H1 (cell line): ENCODE measurements at regions not wholly inside any gene's neighbourhood (a gene's known extent, or its start where the extent isn't known, plus 50 kb on each side); places are given as distances from the start of the nearest gene placed in this dataset.

Experiments used
- TBP ChIP-seq: IDR thresholded peaks from 2 replicates; pipeline ENCODE4 v1.6.1; 2011; ENCODE audit warnings: low read depth, low read length, improper control_type of control experiment
- TEAD4 ChIP-seq: IDR thresholded peaks from 2 replicates; pipeline ENCODE4 v1.6.1; 2012; ENCODE audit warnings: low read depth, low read length, inconsistent platforms, mixed read lengths
- TF ChIP-seq, protein P1 (sequence below): IDR thresholded peaks from 2 replicates; pipeline ENCODE4 v1.6.1; 2012; ENCODE audit warnings: inconsistent platforms

DNA sequence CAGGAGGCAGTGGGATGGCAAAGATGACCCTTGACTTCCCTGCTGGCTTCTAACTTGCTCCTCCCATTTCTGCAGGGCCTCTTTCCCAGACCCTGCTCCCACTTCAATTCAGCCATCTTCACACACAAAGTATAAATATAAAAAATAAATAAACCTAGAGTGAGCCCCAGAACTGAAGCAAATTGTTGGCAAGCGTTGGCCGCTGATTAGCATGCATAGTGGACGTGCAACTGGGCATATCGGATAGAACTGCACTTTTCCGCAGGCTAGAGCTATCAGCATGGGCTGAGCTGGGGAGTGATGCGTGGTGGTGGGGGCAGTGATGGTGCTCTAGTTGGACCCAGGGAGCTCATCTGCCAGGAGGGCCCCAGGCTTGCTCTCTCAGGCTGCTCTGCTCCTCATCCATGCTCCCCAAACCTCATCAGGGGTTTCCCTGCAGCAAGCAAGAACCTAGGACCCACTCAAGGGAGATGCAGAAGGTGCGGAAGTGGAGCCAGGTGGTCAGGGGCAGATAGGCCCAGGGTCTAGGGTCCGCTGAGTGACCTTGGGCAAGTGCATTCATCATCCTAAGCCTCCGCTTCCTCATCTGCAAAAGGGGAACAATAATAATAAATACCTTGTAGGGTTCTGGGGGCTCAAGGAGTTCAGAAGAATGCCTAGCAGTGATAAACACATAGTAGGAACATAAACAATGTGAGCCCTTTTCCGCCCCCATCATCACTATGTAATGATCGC, 146.8 kb upstream of the PJA1 start (continued):
- TF ChIP-seq, protein P1, sequence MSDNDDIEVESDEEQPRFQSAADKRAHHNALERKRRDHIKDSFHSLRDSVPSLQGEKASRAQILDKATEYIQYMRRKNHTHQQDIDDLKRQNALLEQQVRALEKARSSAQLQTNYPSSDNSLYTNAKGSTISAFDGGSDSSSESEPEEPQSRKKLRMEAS: no peak
- TF ChIP-seq TBP: no peak
- no peak for TF ChIP-seq TEAD4
- TF ChIP-seq, all 59 proteins: peak for 0
